ENCODE measurements at regions not wholly inside any gene's neighbourhood (a gene's known extent, or its start where the extent isn't known, plus 50 kb on each side); places are given as distances from the start of the nearest gene placed in this dataset.

GRCh38 chr5:105945203-105945972 is 1725.3 kb downstream of the EFNA5 start:
- DNase-seq (ENCODE audit: low spot score) = no peak
- Histone ChIP-seq H3K36me3 (no peaks in the 10 kb centered on the region), H3K27me3 (no peaks in the 10 kb centered on the region), H3K4me1 (no peaks in the 10 kb centered on the region), H3K9me3 (no peaks in the 10 kb centered on the region), H3K4me3 (no peak overlapping the region), H3K27ac (no peak overlapping the region)
- TF ChIP-seq CTCF (IDR thresholded peaks at IDR 0.05) = no peak

- Histone ChIP-seq H3K27me3 (no peaks in the 10 kb centered on the region), H3K9me3 (peaks cover 0 to 15% of the 10 kb centered on the region in 2 donors), H3K4me1 (no peaks in the 10 kb centered on the region), H3K27ac (no peak overlapping the region), H3K4me3 (no peak overlapping the region), H3K36me3 (no peaks in the 10 kb centered on the region)
- no peak for TF ChIP-seq CTCF (IDR thresholded peaks at IDR 0.05)
- DNase-seq (ENCODE audit: low spot score) = no peak
These were observed 1730.6 kb downstream of the EFNA5 start for GRCh38 chr5:105940181-105940580.

GRCh38 chr5:105934171-105934570 is 1736.6 kb downstream of the EFNA5 start:
- Histone ChIP-seq H3K27ac (no peak overlapping the region), H3K4me3 (no peak overlapping the region), H3K9me3 (peaks cover 0 to 15% of the 10 kb centered on the region in 2 donors), H3K27me3 (no peaks in the 10 kb centered on the region), H3K36me3 (no peaks in the 10 kb centered on the region), H3K4me1 (no peaks in the 10 kb centered on the region)
- no peak for TF ChIP-seq CTCF (IDR thresholded peaks at IDR 0.05)
- no peak for DNase-seq (ENCODE audit: low spot score)

GRCh38 chr5:105931881-105932421 is 1738.8 kb downstream of the EFNA5 start:
- Histone ChIP-seq H3K27me3 (no peaks in the 10 kb centered on the region), H3K36me3 (no peaks in the 10 kb centered on the region), H3K4me3 (no peak overlapping the region), H3K9me3 (no peaks in the 10 kb centered on the region), H3K27ac (no peak overlapping the region), H3K4me1 (no peaks in the 10 kb centered on the region)
- DNase-seq (ENCODE audit: low spot score) = no peak
- TF ChIP-seq CTCF (IDR thresholded peaks at IDR 0.05) = no peak

- H3K9me3 ChIP-seq = no peaks in the 10 kb centered on the region
- no peak for DNase-seq (ENCODE audit: low spot score)
- H3K27me3 ChIP-seq = no peaks in the 10 kb centered on the region
- H3K4me3 ChIP-seq = no peak overlapping the region
- H3K36me3 ChIP-seq = no peaks in the 10 kb centered on the region
- TF ChIP-seq CTCF (IDR thresholded peaks at IDR 0.05) = no peak
- H3K4me1 ChIP-seq = no peaks in the 10 kb centered on the region
- no peak overlapping the region for H3K27ac ChIP-seq
These were observed 1740.9 kb downstream of the EFNA5 start for GRCh38 chr5:105929858-105930257.
